HepG2 (cell line): ENCODE measurements at regions not wholly inside any gene's neighbourhood (a gene's known extent, or its start where the extent isn't known, plus 50 kb on each side); places are given as distances from the start of the nearest gene placed in this dataset.

Experiments used
- ATAC-seq: fragments of 200-7000 bp; cut with Tn5 transposase; 3 replicates; pipeline ENCODE4 v1.9.1; 2020; ENCODE audit warnings: mild to moderate bottlenecking, moderate library complexity
- BruUV-seq: library from RNA; stranded (reverse); fragments of 400-500 nt; replicated peaks from 2 replicates; lab custom pipeline; 2021; lab: Mats Ljungman, UMichigan
- CTCF ChIA-PET: fragments of 300-600 bp; formaldehyde crosslinking; extraction: SDS; loops from one replicate; lab custom pipeline; 2021; ENCODE audit warnings: low total read pairs, inconsistent platforms, low intra/inter-chr PET ratio; lab: Yijun Ruan, JAX
- POLR2A ChIA-PET: fragments of 350-600 bp; sonication (Branson Sonifier 250); formaldehyde crosslinking; loops from one replicate; lab custom pipeline; 2020; ENCODE audit warnings: antibody characterized with exemption, inconsistent platforms; lab: Yijun Ruan, JAX
- DNase-seq: peaks from one replicate; pipeline ENCODE4 v3.0.0-alpha.2; 2015; ENCODE audit warnings: low spot score
- FAIRE-seq: peaks from 3 replicates; lab custom pipeline; 2011; peaks lifted over from hg19 to GRCh38; lab: Jason Lieb, UNC
- H2AFZ ChIP-seq: one replicate; pipeline ENCODE4 v1.6.1; 2011; ENCODE audit warnings: low read length, inconsistent platforms
- H3K27ac ChIP-seq: fragments of 300-600 bp; 3 replicates; pipeline ENCODE4 v1.8.0; 2011; ENCODE audit warnings: mixed run types, mild to moderate bottlenecking, mixed read lengths, low read length, inconsistent platforms; ENCODE audit not compliant: insufficient read depth; ENCODE audit errors: extremely low read length
- H3K27me3 ChIP-seq, 2 experiments: fragments of 200-600 bp in 1 of 2; 2 replicates in 1 of 2; 3 replicates in 1 of 2; pipeline versions ENCODE4 v1.6.0 to v1.8.0; 2011; ENCODE audit warnings: low read length in 2 of 2, mild to moderate bottlenecking in 2 of 2, moderate library complexity in 2 of 2, inconsistent platforms in 1 of 2; ENCODE audit not compliant: insufficient read depth in 2 of 2, control insufficient read depth in 1 of 2
- H3K36me3 ChIP-seq, 2 experiments: fragments of 200-600 bp in 1 of 2; replicated peaks in 1 of 2; 2 replicates in 1 of 2; 3 replicates in 1 of 2; pipeline versions ENCODE4 v1.5.1 to v1.8.0; 2011; ENCODE audit warnings: low read length in 2 of 2, inconsistent platforms in 1 of 2; ENCODE audit not compliant: insufficient read depth in 2 of 2, control insufficient read depth in 1 of 2
- H3K4me1 ChIP-seq: 2 replicates; pipeline ENCODE4 v1.5.1; 2012; ENCODE audit warnings: low read length, inconsistent platforms; ENCODE audit not compliant: insufficient read depth
- H3K4me2 ChIP-seq: 2 replicates; pipeline ENCODE4 v1.6.0; 2011; ENCODE audit warnings: low read depth, low read length, inconsistent platforms
- H3K4me3 ChIP-seq, 3 experiments: fragments of 200-600 bp in 1 of 3; sonication (generic), shearing (Covaris generic) in 1 of 3; replicated peaks in 1 of 3; 2 replicates each; pipeline ENCODE4 v1.5.1; 2011 to 2016; ENCODE audit warnings: low read length in 3 of 3, inconsistent platforms in 2 of 3, low read depth in 2 of 3, mild to moderate bottlenecking in 2 of 3, control low read depth in 1 of 3, mixed read lengths in 1 of 3; ENCODE audit not compliant: insufficient read depth in 1 of 3
- H3K79me2 ChIP-seq: one replicate; pipeline ENCODE4 v1.6.1; 2011; ENCODE audit warnings: low read length, inconsistent platforms; ENCODE audit not compliant: insufficient read depth
- H3K9ac ChIP-seq: 2 replicates; pipeline ENCODE4 v1.6.0; 2011; ENCODE audit warnings: mild to moderate bottlenecking, low read depth, low read length, inconsistent platforms; ENCODE audit not compliant: insufficient read depth
- H3K9me3 ChIP-seq: 2 replicates; pipeline ENCODE4 v1.5.1; 2012; ENCODE audit warnings: mild to moderate bottlenecking, low read length
- H4K20me1 ChIP-seq: 2 replicates; pipeline ENCODE4 v1.6.0; 2011; ENCODE audit warnings: inconsistent platforms, mild to moderate bottlenecking, low read length, moderate library complexity; ENCODE audit not compliant: insufficient read depth
- CREB1 ChIP-seq, 2 experiments: fragments of 450-650 bp in 1 of 2; IDR thresholded peaks; 2 replicates each; pipeline ENCODE4 v1.6.1; 2016 to 2017; ENCODE audit warnings: control low read depth in 1 of 2, mild to moderate bottlenecking in 1 of 2, missing compliant biosample characterization in 1 of 2, missing genetic modification characterization in 1 of 2
- FOXP1 ChIP-seq, 2 experiments: fragments of 450-650 bp in 1 of 2; IDR thresholded peaks; 2 replicates each; pipeline ENCODE4 v1.6.1; 2017 to 2018; ENCODE audit warnings: antibody characterized with exemption in 1 of 2
- MAFG ChIP-seq: sonication (generic); formaldehyde crosslinking; IDR thresholded peaks from 2 replicates; pipeline ENCODE4 v1.5.1; 2020; ENCODE audit warnings: mild to moderate bottlenecking, missing genetic modification reagents
- MATR3 ChIP-seq: sonication (generic); formaldehyde crosslinking; IDR thresholded peaks from 2 replicates; pipeline ENCODE4 v1.4.0; 2020; ENCODE audit warnings: missing genetic modification reagents
- MEF2D ChIP-seq: sonication (generic); formaldehyde crosslinking; IDR thresholded peaks from 2 replicates; pipeline ENCODE4 v1.5.1; 2020; ENCODE audit warnings: mild to moderate bottlenecking, missing genetic modification reagents
- NONO ChIP-seq, 2 experiments: fragments of 450-650 bp in 1 of 2; sonication (generic) in 1 of 2; formaldehyde crosslinking in 1 of 2; IDR thresholded peaks in 1 of 2; conservative IDR thresholded peaks in 1 of 2; 2 replicates each; pipeline versions ENCODE4 v1.6.1 to v1.8.0; 2017 to 2022; ENCODE audit warnings: mild to moderate bottlenecking in 1 of 2, missing genetic modification reagents in 1 of 2, moderate library complexity in 1 of 2
- PLRG1 ChIP-seq: fragments of 450-650 bp; conservative IDR thresholded peaks from 2 replicates; pipeline ENCODE4 v1.6.1; 2016
- SCMH1 ChIP-seq: sonication (generic); formaldehyde crosslinking; IDR thresholded peaks from 2 replicates; pipeline ENCODE4 v1.9.0; 2021; ENCODE audit warnings: missing genetic modification reagents, mild to moderate bottlenecking, borderline replicate concordance
- SOX13 ChIP-seq, 3 experiments: fragments of 450-650 bp in 1 of 3; sonication (generic) in 1 of 3; formaldehyde crosslinking in 1 of 3; IDR thresholded peaks in 2 of 3; conservative IDR thresholded peaks in 1 of 3; 2 replicates each; pipeline versions ENCODE4 v1.5.0 to v1.6.1; 2016 to 2020; ENCODE audit warnings: antibody characterized with exemption in 1 of 3, mild to moderate bottlenecking in 1 of 3, missing compliant biosample characterization in 1 of 3, missing genetic modification reagents in 1 of 3, moderate library complexity in 1 of 3
- YEATS2 ChIP-seq: sonication (generic); formaldehyde crosslinking; IDR thresholded peaks from 2 replicates; pipeline ENCODE4 v1.4.0; 2020; ENCODE audit warnings: missing genetic modification reagents, borderline replicate concordance
- ZKSCAN5 ChIP-seq: sonication (generic); formaldehyde crosslinking; IDR thresholded peaks from 2 replicates; pipeline ENCODE4 v1.5.1; 2020; ENCODE audit warnings: mild to moderate bottlenecking, missing genetic modification reagents
- WGBS: methylation state at CpG from one replicate; pipeline ENCODE4 v1.1.6; 2017; ENCODE audit warnings: low lambda C conversion rate; 5-methylcytosine and 5-hydroxymethylcytosine counted together
- in situ Hi-C: cut with HindIII; loops from 2 replicates; pipeline ENCODE4 v1.10.0; 2017; ENCODE audit warnings: low pct_unique_long_range_greater_than_20kb; ENCODE audit not compliant: extremely low pct_ligation_motif_present
- intact Hi-C: fragments of 100-400 bp; cut with micrococcal nuclease; formaldehyde crosslinking; loops from one replicate; pipeline ENCODE4 v1.10.0; 2022; ENCODE audit not compliant: unreplicated experiment
- TF ChIP-seq, protein P1 (sequence below), 2 experiments: fragments of 450-650 bp in 1 of 2; sonication (generic) in 1 of 2; formaldehyde crosslinking in 1 of 2; IDR thresholded peaks; 2 replicates each; pipeline versions ENCODE4 v1.6.1 to v1.8.0; 2016 to 2022; ENCODE audit warnings: antibody characterized with exemption in 1 of 2, mild to moderate bottlenecking in 1 of 2, missing genetic modification reagents in 1 of 2
- TF ChIP-seq, protein P2 (sequence below): sonication (generic); formaldehyde crosslinking; IDR thresholded peaks from 2 replicates; pipeline ENCODE4 v1.4.0; 2020; ENCODE audit warnings: mild to moderate bottlenecking, missing genetic modification reagents, borderline replicate concordance

DNA sequence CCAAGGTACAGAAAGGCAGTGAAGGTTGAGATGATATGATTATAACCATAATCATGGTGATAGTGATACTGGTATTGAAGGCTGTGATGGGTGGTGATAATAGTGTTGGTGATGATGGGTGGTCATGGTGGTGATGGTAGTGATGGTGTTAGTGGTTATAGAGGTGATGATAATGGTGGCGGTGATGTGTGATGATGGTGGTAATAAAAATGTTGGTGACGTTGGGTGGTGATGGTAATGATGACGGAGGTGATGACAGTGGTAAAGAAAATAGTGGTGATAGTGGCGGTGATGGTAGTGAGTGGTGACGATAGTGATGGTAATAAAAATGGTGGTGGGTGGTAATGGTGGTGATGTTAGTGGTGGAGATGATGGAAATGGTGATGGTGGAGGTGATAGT, 65.1 kb upstream of the KDM8 start:
- CTCF ChIA-PET, result no interaction called here
- H3K27me3 ChIP-seq, result peaks cover 0 to 3% of the 10 kb centered on the region in 2 experiments; a peak in 3 of 5 replicates
- H3K4me3 ChIP-seq, result no peak overlapping the region
- no peak overlapping the region for H3K27ac ChIP-seq
- no peak overlapping the region for H2AFZ ChIP-seq
- ATAC-seq, result no peak
- in situ Hi-C loops (no loop called here), intact Hi-C loops (no loop called here)
- FAIRE-seq, result no peak
- H4K20me1 ChIP-seq, result no peaks in the 10 kb centered on the region
- BruUV-seq, result no TSS peak
- no peak for DNase-seq
- H3K4me2 ChIP-seq, result no peak overlapping the region
- 48% methylated on average over 5 of the region's 5 CpGs for WGBS
- H3K79me2 ChIP-seq, result no peaks in the 10 kb centered on the region
- H3K4me1 ChIP-seq, result no peaks in the 10 kb centered on the region
- POLR2A ChIA-PET, result no interaction called here
- H3K36me3 ChIP-seq, result no peaks in the 10 kb centered on the region
- no peaks in the 10 kb centered on the region for H3K9me3 ChIP-seq
- H3K9ac ChIP-seq, result no peak overlapping the region
- TF ChIP-seq SOX13 (IDR thresholded peaks at IDR 0.05) (no peak), SOX13 (CRISPR knock-in tag; conservative IDR thresholded peaks at IDR 0.05 in 1 of 2, IDR thresholded peaks at IDR 0.05 in 1 of 2) (no peak), CREB1 (IDR thresholded peaks at IDR 0.05) (peak; percentile 93), CREB1 (CRISPR knock-in tag; IDR thresholded peaks at IDR 0.05) (no peak), SCMH1 (no peak), NONO (IDR thresholded peaks at IDR 0.05) (0 out of 2 replicates have a peak, but pooled peaks have one; percentile 41), NONO (CRISPR knock-in tag; conservative IDR thresholded peaks at IDR 0.05) (no peak), MAFG (CRISPR knock-in tag) (no peak), FOXP1 (IDR thresholded peaks at IDR 0.05) (peak; percentile 26; the same call in 1 of the 2 replicates), FOXP1 (CRISPR knock-in tag; IDR thresholded peaks at IDR 0.05) (no peak), YEATS2 (CRISPR knock-in tag) (no peak), PLRG1 (peak; percentile 88; the same call in 1 of the 2 replicates), MATR3 (CRISPR knock-in tag) (no peak), MEF2D (no peak), ZKSCAN5 (CRISPR knock-in tag) (no peak)
- TF ChIP-seq, protein P1, sequence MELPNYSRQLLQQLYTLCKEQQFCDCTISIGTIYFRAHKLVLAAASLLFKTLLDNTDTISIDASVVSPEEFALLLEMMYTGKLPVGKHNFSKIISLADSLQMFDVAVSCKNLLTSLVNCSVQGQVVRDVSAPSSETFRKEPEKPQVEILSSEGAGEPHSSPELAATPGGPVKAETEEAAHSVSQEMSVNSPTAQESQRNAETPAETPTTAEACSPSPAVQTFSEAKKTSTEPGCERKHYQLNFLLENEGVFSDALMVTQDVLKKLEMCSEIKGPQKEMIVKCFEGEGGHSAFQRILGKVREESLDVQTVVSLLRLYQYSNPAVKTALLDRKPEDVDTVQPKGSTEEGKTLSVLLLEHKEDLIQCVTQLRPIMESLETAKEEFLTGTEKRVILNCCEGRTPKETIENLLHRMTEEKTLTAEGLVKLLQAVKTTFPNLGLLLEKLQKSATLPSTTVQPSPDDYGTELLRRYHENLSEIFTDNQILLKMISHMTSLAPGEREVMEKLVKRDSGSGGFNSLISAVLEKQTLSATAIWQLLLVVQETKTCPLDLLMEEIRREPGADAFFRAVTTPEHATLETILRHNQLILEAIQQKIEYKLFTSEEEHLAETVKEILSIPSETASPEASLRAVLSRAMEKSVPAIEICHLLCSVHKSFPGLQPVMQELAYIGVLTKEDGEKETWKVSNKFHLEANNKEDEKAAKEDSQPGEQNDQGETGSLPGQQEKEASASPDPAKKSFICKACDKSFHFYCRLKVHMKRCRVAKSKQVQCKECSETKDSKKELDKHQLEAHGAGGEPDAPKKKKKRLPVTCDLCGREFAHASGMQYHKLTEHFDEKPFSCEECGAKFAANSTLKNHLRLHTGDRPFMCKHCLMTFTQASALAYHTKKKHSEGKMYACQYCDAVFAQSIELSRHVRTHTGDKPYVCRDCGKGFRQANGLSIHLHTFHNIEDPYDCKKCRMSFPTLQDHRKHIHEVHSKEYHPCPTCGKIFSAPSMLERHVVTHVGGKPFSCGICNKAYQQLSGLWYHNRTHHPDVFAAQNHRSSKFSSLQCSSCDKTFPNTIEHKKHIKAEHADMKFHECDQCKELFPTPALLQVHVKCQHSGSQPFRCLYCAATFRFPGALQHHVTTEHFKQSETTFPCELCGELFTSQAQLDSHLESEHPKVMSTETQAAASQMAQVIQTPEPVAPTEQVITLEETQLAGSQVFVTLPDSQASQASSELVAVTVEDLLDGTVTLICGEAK (IDR thresholded peaks at IDR 0.05), result 0 out of 2 replicates have a peak, but pooled peaks have one; percentile 10
- TF ChIP-seq, protein P1 (CRISPR knock-in tag; IDR thresholded peaks at IDR 0.05), result no peak
- TF ChIP-seq, protein P2, sequence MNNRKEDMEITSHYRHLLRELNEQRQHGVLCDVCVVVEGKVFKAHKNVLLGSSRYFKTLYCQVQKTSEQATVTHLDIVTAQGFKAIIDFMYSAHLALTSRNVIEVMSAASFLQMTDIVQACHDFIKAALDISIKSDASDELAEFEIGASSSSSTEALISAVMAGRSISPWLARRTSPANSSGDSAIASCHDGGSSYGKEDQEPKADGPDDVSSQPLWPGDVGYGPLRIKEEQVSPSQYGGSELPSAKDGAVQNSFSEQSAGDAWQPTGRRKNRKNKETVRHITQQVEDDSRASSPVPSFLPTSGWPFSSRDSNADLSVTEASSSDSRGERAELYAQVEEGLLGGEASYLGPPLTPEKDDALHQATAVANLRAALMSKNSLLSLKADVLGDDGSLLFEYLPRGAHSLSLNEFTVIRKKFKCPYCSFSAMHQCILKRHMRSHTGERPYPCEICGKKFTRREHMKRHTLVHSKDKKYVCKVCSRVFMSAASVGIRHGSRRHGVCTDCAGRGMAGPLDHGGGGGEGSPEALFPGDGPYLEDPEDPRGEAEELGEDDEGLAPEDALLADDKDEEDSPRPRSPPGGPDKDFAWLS, result no peak
